Erythroblast (primary cell): ENCODE measurements at regions not wholly inside any gene's neighbourhood (a gene's known extent, or its start where the extent isn't known, plus 50 kb on each side); places are given as distances from the start of the nearest gene placed in this dataset.

ENCODE experiments used
- GATA1 ChIP-seq: IDR thresholded peaks from 2 replicates; pipeline ENCODE4 v1.6.1; 2011; ENCODE audit warnings: low read depth, mild to moderate bottlenecking, control low read depth, low read length, moderate library complexity
- POLR2A ChIP-seq: IDR thresholded peaks from 2 replicates; pipeline ENCODE4 v1.6.1; 2011; ENCODE audit warnings: mild to moderate bottlenecking, low read length

GRCh38 chr12:118651487-118651886 lies 275.1 kb downstream of the SUDS3 start:
- TF ChIP-seq POLR2A (no peak), GATA1 (no peak)
